Upper lobe of left lung (tissue), 6 donors: ENCODE measurements at regions not wholly inside any gene's neighbourhood (a gene's known extent, or its start where the extent isn't known, plus 50 kb on each side); places are given as distances from the start of the nearest gene placed in this dataset.

Experiments
- ATAC-seq, 2 donors: fragments of 200-7000 bp; cut with Tn5 transposase; one replicate each; pipeline ENCODE4 v1.9.1; 2022; ENCODE audit warnings: mild to moderate bottlenecking in 2 of 2, moderate library complexity in 2 of 2; ENCODE audit not compliant: low FRiP score in 2 of 2
- DNase-seq, 2 donors: peaks; one replicate each; pipeline ENCODE4 v3.0.0-alpha.2; 2019 to 2020
- H3K27ac ChIP-seq, 4 donors: fragments of 200-600 bp; sonication (generic); one replicate each; pipeline ENCODE4 v1.5.1; 2016 to 2019
- H3K27me3 ChIP-seq, 4 donors: fragments of 200-600 bp; sonication (generic); one replicate each; pipeline ENCODE4 v1.5.1; 2017 to 2019
- H3K36me3 ChIP-seq, 4 donors: fragments of 200-600 bp; sonication (generic); one replicate each; pipeline ENCODE4 v1.5.1; 2016 to 2019
- H3K4me1 ChIP-seq, 4 donors: fragments of 200-600 bp; sonication (generic); one replicate each; pipeline ENCODE4 v1.5.1; 2018 to 2019
- H3K4me3 ChIP-seq, 4 donors: fragments of 200-600 bp; sonication (generic); one replicate each; pipeline ENCODE4 v1.5.1; 2017 to 2019; ENCODE audit warnings: mild to moderate bottlenecking in 2 of 4, moderate library complexity in 1 of 4
- H3K9me3 ChIP-seq, 4 donors: fragments of 200-600 bp; sonication (generic); one replicate each; pipeline ENCODE4 v1.5.1; 2018 to 2019
- EP300 ChIP-seq, 4 donors: sonication (generic); formaldehyde crosslinking; IDR thresholded peaks; one replicate each; pipeline ENCODE4 v1.5.1; 2017; ENCODE audit warnings: antibody characterized with exemption in 4 of 4, control low read depth in 2 of 4
- POLR2A ChIP-seq, 4 donors: fragments of 450-650 bp; IDR thresholded peaks; one replicate each; pipeline ENCODE4 v1.5.1; 2016 to 2017; ENCODE audit warnings: antibody characterized with exemption in 4 of 4, mild to moderate bottlenecking in 2 of 4
- POLR2AphosphoS5 ChIP-seq, 2 donors: sonication (generic); formaldehyde crosslinking; IDR thresholded peaks; one replicate each; pipeline ENCODE4 v1.5.1; 2017; ENCODE audit warnings: antibody characterized with exemption in 2 of 2
- WGBS, 2 donors: methylation state at CpG; one replicate each; pipeline ENCODE4 v1.1.5; 2017 to 2018; 5-methylcytosine and 5-hydroxymethylcytosine counted together
- TF ChIP-seq, protein P1 (sequence below), 6 experiments: fragments of 450-650 bp in 4 of 6; fragments of 200-600 bp in 2 of 6; sonication (generic) in 2 of 6; IDR thresholded peaks; one replicate each; pipeline ENCODE4 v1.5.1; 2016 to 2019; ENCODE audit warnings: antibody characterized with exemption in 6 of 6
- donor health status: DM: no; HTN: no; CAD: no; lungs with moderate emphysema.
- donor health status: DM: no; HTN: yes; CAD: no; lungs with severe emphysema.

DNA sequence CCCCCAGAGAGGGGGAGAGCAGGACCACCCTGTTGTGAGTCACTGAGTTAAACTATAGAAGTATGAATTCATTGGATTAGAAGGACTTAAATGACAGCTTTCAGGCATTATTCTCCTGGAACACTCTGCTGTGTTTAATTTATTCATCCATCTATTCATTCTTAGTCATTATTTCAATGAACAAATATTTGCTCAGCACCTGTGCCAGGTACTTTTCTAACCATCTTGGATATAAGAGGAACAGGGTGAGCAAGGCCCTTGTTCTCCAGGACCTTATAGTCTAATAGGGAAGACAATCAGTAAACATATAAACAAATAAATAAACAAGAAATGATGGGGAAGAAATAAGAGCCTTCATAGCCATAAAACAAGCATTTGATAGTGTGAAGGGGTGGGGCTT, 483.9 kb upstream of the BRINP1 start:
- Histone ChIP-seq H3K36me3 (no peaks in the 10 kb centered on the region), H3K27me3 (no peaks in the 10 kb centered on the region), H3K9me3 (no peaks in the 10 kb centered on the region), H3K4me1 (no peaks in the 10 kb centered on the region), H3K4me3 (no peak overlapping the region), H3K27ac (no peak overlapping the region)
- TF ChIP-seq POLR2AphosphoS5 (IDR thresholded peaks at IDR 0.05) (no peak), EP300 (IDR thresholded peaks at IDR 0.05) (no peak), POLR2A (IDR thresholded peaks at IDR 0.05) (no peak)
- TF ChIP-seq, protein P1, sequence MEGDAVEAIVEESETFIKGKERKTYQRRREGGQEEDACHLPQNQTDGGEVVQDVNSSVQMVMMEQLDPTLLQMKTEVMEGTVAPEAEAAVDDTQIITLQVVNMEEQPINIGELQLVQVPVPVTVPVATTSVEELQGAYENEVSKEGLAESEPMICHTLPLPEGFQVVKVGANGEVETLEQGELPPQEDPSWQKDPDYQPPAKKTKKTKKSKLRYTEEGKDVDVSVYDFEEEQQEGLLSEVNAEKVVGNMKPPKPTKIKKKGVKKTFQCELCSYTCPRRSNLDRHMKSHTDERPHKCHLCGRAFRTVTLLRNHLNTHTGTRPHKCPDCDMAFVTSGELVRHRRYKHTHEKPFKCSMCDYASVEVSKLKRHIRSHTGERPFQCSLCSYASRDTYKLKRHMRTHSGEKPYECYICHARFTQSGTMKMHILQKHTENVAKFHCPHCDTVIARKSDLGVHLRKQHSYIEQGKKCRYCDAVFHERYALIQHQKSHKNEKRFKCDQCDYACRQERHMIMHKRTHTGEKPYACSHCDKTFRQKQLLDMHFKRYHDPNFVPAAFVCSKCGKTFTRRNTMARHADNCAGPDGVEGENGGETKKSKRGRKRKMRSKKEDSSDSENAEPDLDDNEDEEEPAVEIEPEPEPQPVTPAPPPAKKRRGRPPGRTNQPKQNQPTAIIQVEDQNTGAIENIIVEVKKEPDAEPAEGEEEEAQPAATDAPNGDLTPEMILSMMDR (IDR thresholded peaks at IDR 0.05), result no peak
- DNase-seq (no peak), ATAC-seq (no peak)

DNA sequence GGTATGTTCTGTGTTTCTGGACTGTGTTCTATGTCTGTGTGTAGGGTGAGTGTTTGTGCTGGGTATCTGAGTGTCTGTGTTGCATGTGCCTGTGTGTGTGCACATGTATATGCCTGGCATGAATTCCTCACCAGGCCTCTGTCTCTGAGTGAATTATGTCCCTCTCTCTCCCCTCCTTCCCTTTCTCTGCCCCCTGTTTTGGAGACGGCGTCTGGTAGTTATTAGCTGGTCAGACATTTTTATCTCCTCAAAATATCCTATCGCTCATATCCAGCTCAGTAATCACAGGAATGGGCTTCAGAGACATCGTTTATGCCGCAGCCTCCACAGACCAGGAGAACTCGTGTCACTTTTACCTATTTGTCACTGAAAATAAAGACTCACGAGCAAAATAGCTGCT, 483.2 kb upstream of the BRINP1 start:
- Histone ChIP-seq H3K27me3 (no peaks in the 10 kb centered on the region), H3K4me3 (no peak overlapping the region), H3K9me3 (no peaks in the 10 kb centered on the region), H3K4me1 (no peaks in the 10 kb centered on the region), H3K27ac (no peak overlapping the region), H3K36me3 (no peaks in the 10 kb centered on the region)
- ATAC-seq (peak in 1 of 2 donors; percentile 9), DNase-seq (no peak)
- TF ChIP-seq EP300 (IDR thresholded peaks at IDR 0.05) (no peak), POLR2A (IDR thresholded peaks at IDR 0.05) (no peak), POLR2AphosphoS5 (IDR thresholded peaks at IDR 0.05) (no peak)
- TF ChIP-seq, protein P1 (IDR thresholded peaks at IDR 0.05), result no peak
- WGBS, 2 donors, result 56 to 70% methylated on average over 7 of the region's 7 CpGs

DNA sequence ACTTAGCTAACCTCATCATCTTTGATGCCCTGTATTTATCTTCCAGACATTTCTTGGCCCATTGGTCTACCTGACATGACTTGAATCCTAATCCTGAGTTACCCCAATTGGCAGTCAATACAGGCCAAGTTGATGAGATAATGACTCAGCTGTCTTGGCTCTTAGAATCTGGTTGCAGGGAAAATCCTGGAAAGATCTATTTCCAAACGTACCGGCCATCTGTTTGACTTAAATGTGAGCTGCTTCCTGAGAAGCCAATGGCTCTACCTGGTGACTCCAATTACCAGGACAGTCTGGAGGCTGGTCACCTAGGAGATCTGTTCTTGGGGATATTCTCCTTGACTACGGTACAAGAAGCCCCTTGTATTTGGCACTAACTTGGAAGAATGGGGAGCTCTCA, 475.2 kb upstream of the BRINP1 start:
- no peaks in the 10 kb centered on the region for H3K36me3 ChIP-seq
- TF ChIP-seq, protein P1 (IDR thresholded peaks at IDR 0.05), result no peak
- TF ChIP-seq EP300 (IDR thresholded peaks at IDR 0.05) (no peak), POLR2A (IDR thresholded peaks at IDR 0.05) (no peak), POLR2AphosphoS5 (IDR thresholded peaks at IDR 0.05) (no peak)
- no peak for DNase-seq
- no peak overlapping the region for H3K4me3 ChIP-seq
- H3K4me1 ChIP-seq, result no peaks in the 10 kb centered on the region
- WGBS, 2 donors, result 80 to 89% methylated on average over 3 of the region's 3 CpGs
- peaks cover 0 to 3% (median 0%) of the 10 kb centered on the region in 4 donors for H3K9me3 ChIP-seq
- no peak for ATAC-seq
- H3K27ac ChIP-seq, result no peak overlapping the region
- H3K27me3 ChIP-seq, result no peaks in the 10 kb centered on the region

DNA sequence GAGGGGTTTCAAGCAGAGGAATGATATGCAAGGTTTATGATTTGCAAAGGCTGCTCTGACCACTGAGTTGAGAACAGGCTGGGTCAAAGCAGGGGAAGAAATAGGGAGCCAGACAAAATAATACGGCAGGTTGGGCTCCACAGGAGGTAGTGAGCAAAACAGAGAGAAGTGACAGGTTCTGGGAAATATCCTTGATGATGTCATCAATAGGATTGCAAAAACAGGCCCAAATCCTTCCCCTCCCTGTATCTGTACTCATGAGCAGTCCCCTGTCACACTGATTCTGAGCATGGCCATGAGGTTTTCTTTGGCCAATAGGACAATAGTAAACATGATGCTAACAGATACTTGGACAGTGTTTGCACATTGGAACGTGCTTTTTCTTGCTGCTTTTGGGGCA, 471.8 kb upstream of the BRINP1 start:
- DNase-seq, result no peak
- WGBS, 2 donors, result 69 to 74% methylated on average over 2 of the region's 2 CpGs
- H3K4me3 ChIP-seq, result no peak overlapping the region

DNA sequence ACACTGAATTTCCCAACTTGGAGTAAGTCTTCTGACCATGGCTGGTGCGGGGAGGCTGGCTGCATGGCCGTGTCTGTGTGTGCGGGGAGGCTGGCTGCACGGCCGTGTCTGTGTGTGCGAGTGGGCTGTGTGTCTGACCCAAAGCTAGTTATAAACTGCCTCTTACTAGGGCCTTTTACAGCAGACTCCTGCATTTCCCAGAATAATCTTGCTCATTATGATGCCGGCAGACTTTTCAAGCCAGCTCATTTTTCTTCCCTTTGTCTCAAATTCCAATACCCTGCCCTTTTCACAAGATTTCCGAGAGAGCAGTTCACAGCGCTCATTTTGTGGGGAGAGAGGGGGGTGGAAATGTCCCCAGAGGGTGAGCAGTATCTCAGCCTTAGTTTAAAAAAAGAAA, 470.7 kb upstream of the BRINP1 start:
- DNase-seq (peak in 1 of 2 donors; percentile 60), ATAC-seq (peak; percentile 23 to 42)
- Histone ChIP-seq H3K4me1 (no peaks in the 10 kb centered on the region), H3K9me3 (no peaks in the 10 kb centered on the region), H3K27ac (no peak overlapping the region), H3K27me3 (no peaks in the 10 kb centered on the region), H3K36me3 (no peaks in the 10 kb centered on the region), H3K4me3 (no peak overlapping the region)
- 43 to 54% methylated on average over 4 to 9 of the region's 9 CpGs for WGBS, 2 donors
- no peak for TF ChIP-seq EP300 (IDR thresholded peaks at IDR 0.05)
- no peak for TF ChIP-seq POLR2AphosphoS5 (IDR thresholded peaks at IDR 0.05)
- no peak for TF ChIP-seq POLR2A (IDR thresholded peaks at IDR 0.05)
- TF ChIP-seq, protein P1 (IDR thresholded peaks at IDR 0.05), result no peak

More for the DNA sequence above, 471.8 kb upstream of the BRINP1 start:
- TF ChIP-seq, protein P1 (IDR thresholded peaks at IDR 0.05), result no peak
- TF ChIP-seq POLR2A (IDR thresholded peaks at IDR 0.05) (no peak), EP300 (IDR thresholded peaks at IDR 0.05) (no peak), POLR2AphosphoS5 (IDR thresholded peaks at IDR 0.05) (no peak)
- no peak for ATAC-seq
- Histone ChIP-seq H3K36me3 (no peaks in the 10 kb centered on the region), H3K4me1 (no peaks in the 10 kb centered on the region), H3K27me3 (no peaks in the 10 kb centered on the region), H3K9me3 (no peaks in the 10 kb centered on the region), H3K27ac (no peak overlapping the region)
